ENCODE measurements at regions not wholly inside any gene's neighbourhood (a gene's known extent, or its start where the extent isn't known, plus 50 kb on each side); places are given as distances from the start of the nearest gene placed in this dataset.
A peak's percentile ranks its signal among the peaks of the same experiment; 100 is the strongest.

DNA sequence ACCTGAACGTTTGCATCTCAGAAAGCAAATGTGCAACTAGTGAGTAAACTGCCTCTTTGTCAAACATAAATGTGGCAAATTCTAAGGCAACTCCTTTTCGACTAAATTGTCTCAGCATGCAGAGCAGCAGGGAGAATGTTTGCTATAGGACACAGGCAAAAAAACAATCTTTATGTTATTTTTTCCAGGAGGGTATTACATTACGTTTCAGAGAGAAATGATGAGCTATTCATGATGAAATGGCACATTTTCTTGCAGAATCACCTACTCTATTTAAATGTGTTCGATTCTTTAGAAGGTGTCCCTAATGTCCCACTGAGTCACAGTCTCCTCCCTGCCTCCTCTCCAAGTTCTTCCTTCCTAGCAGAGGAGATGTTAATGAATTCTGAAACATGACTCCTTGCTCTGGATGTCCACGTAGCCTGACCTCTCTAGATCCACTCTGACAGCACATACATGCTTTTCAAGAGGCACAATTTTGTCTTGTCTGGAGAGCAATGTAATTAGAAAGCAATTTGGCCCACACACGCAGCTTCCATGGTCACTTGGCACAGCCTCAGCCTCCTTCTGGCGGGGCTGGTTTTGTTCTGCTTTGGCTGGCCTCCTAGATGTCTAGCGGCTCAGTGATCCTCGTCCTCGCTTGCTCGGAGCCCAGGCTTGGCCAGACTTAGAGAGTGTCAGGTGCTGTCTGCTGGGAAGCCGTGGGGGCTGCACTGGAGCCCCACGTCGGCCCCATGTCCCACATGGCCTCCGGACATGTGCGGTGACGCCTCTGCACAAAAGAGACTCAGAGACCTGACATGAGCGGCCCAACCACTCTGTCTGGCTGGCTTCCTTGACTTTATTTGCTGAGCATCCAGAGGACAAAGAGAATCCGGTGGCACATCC, 125.7 kb upstream of the ZNF438 start:
- no peak for TF ChIP-seq POLR2A (IDR thresholded peaks at IDR 0.05)
- peak in 2 of 4 donors; percentile 8 to 15 for TF ChIP-seq POLR2AphosphoS5 (IDR thresholded peaks at IDR 0.05)
- TF ChIP-seq, protein P1, sequence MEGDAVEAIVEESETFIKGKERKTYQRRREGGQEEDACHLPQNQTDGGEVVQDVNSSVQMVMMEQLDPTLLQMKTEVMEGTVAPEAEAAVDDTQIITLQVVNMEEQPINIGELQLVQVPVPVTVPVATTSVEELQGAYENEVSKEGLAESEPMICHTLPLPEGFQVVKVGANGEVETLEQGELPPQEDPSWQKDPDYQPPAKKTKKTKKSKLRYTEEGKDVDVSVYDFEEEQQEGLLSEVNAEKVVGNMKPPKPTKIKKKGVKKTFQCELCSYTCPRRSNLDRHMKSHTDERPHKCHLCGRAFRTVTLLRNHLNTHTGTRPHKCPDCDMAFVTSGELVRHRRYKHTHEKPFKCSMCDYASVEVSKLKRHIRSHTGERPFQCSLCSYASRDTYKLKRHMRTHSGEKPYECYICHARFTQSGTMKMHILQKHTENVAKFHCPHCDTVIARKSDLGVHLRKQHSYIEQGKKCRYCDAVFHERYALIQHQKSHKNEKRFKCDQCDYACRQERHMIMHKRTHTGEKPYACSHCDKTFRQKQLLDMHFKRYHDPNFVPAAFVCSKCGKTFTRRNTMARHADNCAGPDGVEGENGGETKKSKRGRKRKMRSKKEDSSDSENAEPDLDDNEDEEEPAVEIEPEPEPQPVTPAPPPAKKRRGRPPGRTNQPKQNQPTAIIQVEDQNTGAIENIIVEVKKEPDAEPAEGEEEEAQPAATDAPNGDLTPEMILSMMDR (IDR thresholded peaks at IDR 0.05), result no peak

Data from sigmoid colon (tissue), 4 donors.